Endothelial cell of umbilical vein (primary cell): ENCODE measurements at regions not wholly inside any gene's neighbourhood (a gene's known extent, or its start where the extent isn't known, plus 50 kb on each side); places are given as distances from the start of the nearest gene placed in this dataset.

ENCODE experiments used
- BruUV-seq: library from RNA; stranded (reverse); fragments of 400-500 nt; replicated peaks from 2 replicates; lab custom pipeline; 2021; lab: Mats Ljungman, UMichigan
- CTCF ChIA-PET: fragments of 300-600, 350-600 bp; sonication (Branson Sonifier 250); formaldehyde crosslinking; loops from one replicate; lab custom pipeline; 2021; ENCODE audit warnings: antibody characterized with exemption, inconsistent platforms; lab: Charles Lee
- POLR2A ChIA-PET: fragments of 300-600, 350-600 bp; sonication (Branson Sonifier 250); formaldehyde crosslinking; loops from one replicate; lab custom pipeline; 2021; ENCODE audit warnings: antibody characterized with exemption, inconsistent platforms; lab: Charles Lee
- DNase-seq: peaks from one replicate; pipeline ENCODE4 v3.0.0-alpha.2; 2011; ENCODE audit warnings: low read depth, low spot score
- FAIRE-seq: peaks from 2 replicates; lab custom pipeline; 2011; peaks lifted over from hg19 to GRCh38; lab: Jason Lieb, UNC
- H2AFZ ChIP-seq: 2 replicates; pipeline ENCODE4 v1.6.0; 2012; ENCODE audit warnings: low read depth, low read length, control low read depth, inconsistent platforms
- H3K27ac ChIP-seq: 2 replicates; pipeline ENCODE4 v1.5.1; 2011; ENCODE audit warnings: low read depth, mild to moderate bottlenecking, control low read depth, low read length, moderate library complexity; ENCODE audit not compliant: insufficient read depth
- H3K27me3 ChIP-seq, 2 experiments: 2 replicates each; pipeline versions ENCODE4 v1.6.0 to v1.6.1; 2011; ENCODE audit warnings: low read length in 2 of 2, mixed read lengths in 1 of 2; ENCODE audit not compliant: control insufficient read depth in 2 of 2, insufficient read depth in 2 of 2
- H3K36me3 ChIP-seq, 2 experiments: 2 replicates in 1 of 2; 3 replicates in 1 of 2; pipeline ENCODE4 v1.5.1; 2011; ENCODE audit warnings: low read length in 2 of 2, mild to moderate bottlenecking in 1 of 2, moderate library complexity in 1 of 2; ENCODE audit not compliant: control insufficient read depth in 2 of 2, insufficient read depth in 2 of 2; ENCODE audit errors: extremely low read depth in 1 of 2
- H3K4me1 ChIP-seq: 3 replicates; pipeline ENCODE4 v1.5.1; 2011; ENCODE audit warnings: mild to moderate bottlenecking, low read length; ENCODE audit not compliant: control insufficient read depth, insufficient read depth; ENCODE audit errors: extremely low read depth
- H3K4me2 ChIP-seq: 2 replicates; pipeline ENCODE4 v1.6.1; 2011; ENCODE audit warnings: low read length, control low read depth, mixed read lengths; ENCODE audit not compliant: insufficient read depth
- H3K4me3 ChIP-seq, 3 experiments: fragments of 200-600 bp in 1 of 3; sonication (generic), shearing (Covaris generic) in 1 of 3; replicated peaks in 1 of 3; 2 replicates each; pipeline ENCODE4 v1.5.1; 2011 to 2016; ENCODE audit warnings: control low read depth in 3 of 3, low read length in 3 of 3, mild to moderate bottlenecking in 2 of 3, inconsistent platforms in 1 of 3, low read depth in 1 of 3, moderate library complexity in 1 of 3; ENCODE audit not compliant: insufficient read depth in 1 of 3
- H3K79me2 ChIP-seq: 2 replicates; pipeline ENCODE4 v1.6.0; 2012; ENCODE audit warnings: low read length, inconsistent platforms; ENCODE audit not compliant: control insufficient read depth, insufficient read depth
- H3K9ac ChIP-seq: replicated peaks from 2 replicates; pipeline ENCODE3; 2011; ENCODE audit warnings: low read length, control low read depth; ENCODE audit not compliant: insufficient read depth; ENCODE audit errors: extremely low read depth
- H3K9me1 ChIP-seq: replicated peaks from 3 replicates; pipeline ENCODE4 v1.6.0; 2011; ENCODE audit warnings: mild to moderate bottlenecking, low read length; ENCODE audit not compliant: control insufficient read depth, insufficient read depth; ENCODE audit errors: extremely low read depth
- H3K9me3 ChIP-seq: replicated peaks from 2 replicates; pipeline ENCODE4 v1.5.1; 2012; ENCODE audit warnings: low read length, inconsistent platforms; ENCODE audit not compliant: control insufficient read depth, insufficient read depth
- H4K20me1 ChIP-seq: replicated peaks from 2 replicates; pipeline ENCODE3; 2011; ENCODE audit warnings: mild to moderate bottlenecking, low read length; ENCODE audit not compliant: control insufficient read depth, insufficient read depth; ENCODE audit errors: extremely low read depth
- EZH2 ChIP-seq: IDR thresholded peaks from 2 replicates; pipeline ENCODE4 v1.6.1; 2012; ENCODE audit warnings: borderline replicate concordance, low read depth, mild to moderate bottlenecking, moderate library complexity, low read length, inconsistent platforms; ENCODE audit not compliant: severe bottlenecking
- FOS ChIP-seq: IDR thresholded peaks from 2 replicates; pipeline ENCODE4 v1.6.1; 2011; ENCODE audit warnings: mild to moderate bottlenecking, low read length, moderate library complexity, borderline replicate concordance; ENCODE audit not compliant: insufficient read depth
- GATA2 ChIP-seq: IDR thresholded peaks from 2 replicates; pipeline ENCODE4 v1.7.0; 2011; ENCODE audit warnings: low read depth, mild to moderate bottlenecking, moderate library complexity, mixed read lengths, low read length; ENCODE audit not compliant: insufficient read length, insufficient read depth
- JUN ChIP-seq: IDR thresholded peaks from 2 replicates; pipeline ENCODE4 v1.6.1; 2011; ENCODE audit warnings: borderline replicate concordance, low read depth; ENCODE audit not compliant: insufficient read length, insufficient read depth
- MYC ChIP-seq: IDR thresholded peaks from one replicate; pipeline ENCODE4 v1.6.1; 2011; ENCODE audit warnings: mild to moderate bottlenecking, low read depth, low read length
- POLR2A ChIP-seq: IDR thresholded peaks from 2 replicates; pipeline ENCODE4 v1.6.1; 2012; ENCODE audit warnings: low read depth, mild to moderate bottlenecking, control low read depth, low read length
- POLR2AphosphoS5 ChIP-seq: IDR thresholded peaks from 2 replicates; pipeline ENCODE4 v1.6.1; 2012; ENCODE audit warnings: low read depth, mild to moderate bottlenecking, control low read depth, low read length, moderate library complexity; ENCODE audit not compliant: insufficient read depth
- dilution Hi-C: fragments of 300-500 bp; cut with MboI; formaldehyde crosslinking; loops from one replicate; pipeline ENCODE4 v1.15.0; 2019; ENCODE audit warnings: low sequenced_read_pairs; ENCODE audit not compliant: extremely low pct_ligation_motif_present
- intact Hi-C: fragments of 100-400 bp; cut with micrococcal nuclease; formaldehyde crosslinking; loops from one replicate; pipeline ENCODE4 v1.10.0; 2022
- TF ChIP-seq, protein P1 (sequence below), 2 donors: IDR thresholded peaks; 1 replicate in 1 of 2; 2 replicates in 1 of 2; pipeline ENCODE4 v1.5.1; 2011; ENCODE audit warnings: low read length in 2 of 2, mild to moderate bottlenecking in 2 of 2, moderate library complexity in 2 of 2, control low read depth in 1 of 2, inconsistent platforms in 1 of 2, low read depth in 1 of 2; ENCODE audit not compliant: insufficient read depth in 1 of 2; ENCODE audit errors: extremely low read depth in 1 of 2
- TF ChIP-seq, protein P2 (sequence below): IDR thresholded peaks from 2 replicates; pipeline ENCODE4 v1.6.1; 2011; ENCODE audit not compliant: insufficient read depth, insufficient read length

DNA sequence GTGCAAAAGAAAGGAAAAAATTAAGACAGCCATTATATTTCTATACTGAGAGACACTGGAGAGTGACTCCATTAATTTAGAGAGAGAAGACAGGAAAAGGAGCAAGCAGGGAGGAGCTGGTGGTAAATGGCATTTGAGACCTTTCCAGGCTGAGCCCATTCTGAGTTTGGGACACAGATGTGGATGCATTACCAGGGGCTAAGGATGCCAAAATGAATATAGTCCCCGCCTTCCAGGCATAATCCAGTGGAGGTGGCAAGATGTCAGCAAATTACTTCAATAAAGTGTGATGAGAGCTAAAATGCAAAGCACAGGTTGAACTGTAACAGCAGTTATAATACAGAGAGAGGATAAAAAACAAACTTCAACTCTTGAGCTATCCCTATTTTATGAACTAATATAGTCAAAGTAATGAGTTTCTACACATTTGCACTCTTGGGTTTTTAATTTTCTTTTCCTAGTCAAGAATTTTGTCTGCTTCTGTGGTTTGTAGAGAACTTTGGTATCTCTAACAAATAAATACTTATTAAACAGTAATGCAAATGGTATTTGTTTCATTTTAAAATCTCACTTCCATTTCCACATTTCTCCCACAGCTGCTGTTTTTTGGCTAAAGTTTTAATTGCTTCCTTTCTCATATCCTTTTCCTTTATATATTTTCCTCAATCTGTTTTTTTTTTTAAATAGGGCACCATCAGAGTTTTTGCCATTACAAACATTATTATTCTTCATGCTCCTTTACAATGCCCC, 228.2 kb upstream of the KCNK2 start:
- DNase-seq: no peak
- BruUV-seq: no TSS peak
- no peaks in the 10 kb centered on the region for H3K79me2 ChIP-seq

More for the DNA sequence above, 228.2 kb upstream of the KCNK2 start:
- Histone ChIP-seq H3K4me2 (no peak overlapping the region), H3K27ac (no peak overlapping the region), H4K20me1 (no peaks in the 10 kb centered on the region), H3K9me1 (no peaks in the 10 kb centered on the region), H3K4me3 (no peak overlapping the region), H3K27me3 (peaks cover 0 to 5% of the 10 kb centered on the region in 2 experiments), H3K4me1 (no peaks in the 10 kb centered on the region), H3K9me3 (no peaks in the 10 kb centered on the region), H3K9ac (no peak overlapping the region), H2AFZ (no peak overlapping the region), H3K36me3 (no peaks in the 10 kb centered on the region)
- ChIA-PET POLR2A (no interaction called here), CTCF (interaction anchor here (2.2 kb wide), 1 partner anchor 9 kb away, joined by 4 read pairs; no protein-coding TSS in a partner anchor)
- dilution Hi-C loops (no loop called here), intact Hi-C loops (no loop called here)
- FAIRE-seq: no peak
- TF ChIP-seq EZH2: no peak
- TF ChIP-seq GATA2: no peak
- TF ChIP-seq FOS: no peak
- TF ChIP-seq POLR2AphosphoS5: no peak
- TF ChIP-seq, protein P1, sequence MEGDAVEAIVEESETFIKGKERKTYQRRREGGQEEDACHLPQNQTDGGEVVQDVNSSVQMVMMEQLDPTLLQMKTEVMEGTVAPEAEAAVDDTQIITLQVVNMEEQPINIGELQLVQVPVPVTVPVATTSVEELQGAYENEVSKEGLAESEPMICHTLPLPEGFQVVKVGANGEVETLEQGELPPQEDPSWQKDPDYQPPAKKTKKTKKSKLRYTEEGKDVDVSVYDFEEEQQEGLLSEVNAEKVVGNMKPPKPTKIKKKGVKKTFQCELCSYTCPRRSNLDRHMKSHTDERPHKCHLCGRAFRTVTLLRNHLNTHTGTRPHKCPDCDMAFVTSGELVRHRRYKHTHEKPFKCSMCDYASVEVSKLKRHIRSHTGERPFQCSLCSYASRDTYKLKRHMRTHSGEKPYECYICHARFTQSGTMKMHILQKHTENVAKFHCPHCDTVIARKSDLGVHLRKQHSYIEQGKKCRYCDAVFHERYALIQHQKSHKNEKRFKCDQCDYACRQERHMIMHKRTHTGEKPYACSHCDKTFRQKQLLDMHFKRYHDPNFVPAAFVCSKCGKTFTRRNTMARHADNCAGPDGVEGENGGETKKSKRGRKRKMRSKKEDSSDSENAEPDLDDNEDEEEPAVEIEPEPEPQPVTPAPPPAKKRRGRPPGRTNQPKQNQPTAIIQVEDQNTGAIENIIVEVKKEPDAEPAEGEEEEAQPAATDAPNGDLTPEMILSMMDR (IDR thresholded peaks at IDR 0.05; ENCODE audit: extremely low read depth in 1 of 2, insufficient read depth in 1 of 2, low read depth in 1 of 2, low read length in 2 of 2): no peak
- TF ChIP-seq, protein P2, sequence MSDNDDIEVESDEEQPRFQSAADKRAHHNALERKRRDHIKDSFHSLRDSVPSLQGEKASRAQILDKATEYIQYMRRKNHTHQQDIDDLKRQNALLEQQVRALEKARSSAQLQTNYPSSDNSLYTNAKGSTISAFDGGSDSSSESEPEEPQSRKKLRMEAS: no peak
- TF ChIP-seq JUN: no peak
- TF ChIP-seq MYC: no peak
- TF ChIP-seq POLR2A: no peak
